DND-41 (cell line): ENCODE measurements at regions not wholly inside any gene's neighbourhood (a gene's known extent, or its start where the extent isn't known, plus 50 kb on each side); places are given as distances from the start of the nearest gene placed in this dataset.
"Not testable (repeated sequence)": the region's sequence is repeated elsewhere in the genome, so short reads cannot be mapped to it uniquely, and the experiment has no call there.

Experiments
- ATAC-seq: fragments of 200-7000 bp; cut with Tn5 transposase; 3 replicates; pipeline ENCODE4 v1.9.1; 2021; ENCODE audit warnings: low read depth; ENCODE audit not compliant: insufficient read depth
- DNase-seq: peaks from one replicate; pipeline ENCODE4 v3.0.0-alpha.2; 2020
- H2AFZ ChIP-seq: 2 replicates; pipeline ENCODE4 v1.6.0; 2012; ENCODE audit warnings: low read depth, low read length
- H3K27ac ChIP-seq: 2 replicates; pipeline ENCODE4 v1.5.1; 2012; ENCODE audit warnings: low read length, inconsistent platforms
- H3K27me3 ChIP-seq: fragments of 200-600 bp; sonication (generic); 2 replicates; pipeline ENCODE4 v1.6.0; 2012; ENCODE audit warnings: low read length, mild to moderate bottlenecking, inconsistent platforms; ENCODE audit not compliant: insufficient read depth, poor library complexity
- H3K36me3 ChIP-seq: 2 replicates; pipeline ENCODE4 v1.5.1; 2012; ENCODE audit warnings: low read length, inconsistent platforms; ENCODE audit not compliant: insufficient read depth
- H3K4me1 ChIP-seq: 2 replicates; pipeline ENCODE4 v1.5.1; 2012; ENCODE audit warnings: mild to moderate bottlenecking, low read length; ENCODE audit not compliant: insufficient read depth
- H3K4me2 ChIP-seq: 2 replicates; pipeline ENCODE4 v1.6.0; 2012; ENCODE audit warnings: mild to moderate bottlenecking, moderate library complexity, low read length, inconsistent platforms; ENCODE audit not compliant: insufficient read depth
- H3K4me3 ChIP-seq, 2 experiments: fragments of 200-600 bp in 1 of 2; shearing (Covaris generic) in 1 of 2; 2 replicates each; pipeline ENCODE4 v1.5.1; 2012 to 2016; ENCODE audit warnings: inconsistent platforms in 2 of 2, low read length in 2 of 2, mild to moderate bottlenecking in 2 of 2, low read depth in 1 of 2, moderate library complexity in 1 of 2
- H3K79me2 ChIP-seq: 2 replicates; pipeline ENCODE4 v1.6.0; 2012; ENCODE audit warnings: low read length, inconsistent platforms; ENCODE audit not compliant: insufficient read depth
- H3K9ac ChIP-seq: 2 replicates; pipeline ENCODE4 v1.6.0; 2012; ENCODE audit warnings: low read depth, mild to moderate bottlenecking, inconsistent platforms, low read length, moderate library complexity
- H3K9me3 ChIP-seq: 2 replicates; pipeline ENCODE4 v1.5.1; 2012; ENCODE audit warnings: low read length, moderate library complexity, mild to moderate bottlenecking, inconsistent platforms; ENCODE audit not compliant: insufficient read depth, severe bottlenecking
- H4K20me1 ChIP-seq: 2 replicates; pipeline ENCODE4 v1.6.0; 2012; ENCODE audit warnings: low read length; ENCODE audit not compliant: insufficient read depth
- EZH2 ChIP-seq: IDR thresholded peaks from 3 replicates; pipeline ENCODE4 v1.6.1; 2012; ENCODE audit warnings: borderline replicate concordance, low read depth, mild to moderate bottlenecking, moderate library complexity, low read length, inconsistent platforms; ENCODE audit not compliant: severe bottlenecking
- TF ChIP-seq, protein P1 (sequence below): IDR thresholded peaks from 2 replicates; pipeline ENCODE4 v1.5.1; 2012; ENCODE audit warnings: borderline replicate concordance, low read length, moderate library complexity, mild to moderate bottlenecking; ENCODE audit not compliant: poor library complexity, severe bottlenecking; ENCODE audit errors: extremely low read depth

DNA sequence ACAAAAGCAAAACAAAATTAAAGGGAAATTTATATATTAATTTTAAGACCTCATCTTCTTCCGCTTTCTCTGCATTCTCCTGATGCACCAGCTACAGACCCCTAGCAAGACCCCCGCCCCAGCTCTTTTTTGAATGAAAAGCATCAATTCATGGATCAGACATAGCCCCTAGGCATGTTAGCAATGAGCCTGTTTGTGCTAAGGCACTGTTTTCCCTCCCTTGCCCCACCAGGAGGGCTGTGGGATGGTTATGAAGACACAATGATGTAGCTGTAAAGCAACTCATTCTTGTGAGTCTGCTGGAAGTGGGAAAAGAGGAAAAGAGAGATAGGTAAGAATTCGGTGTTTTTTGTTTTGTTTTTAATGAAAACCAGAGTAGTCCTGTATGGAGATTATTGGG is 88.5 kb upstream of the ZBTB18 start:
- ATAC-seq: no peak
- no peaks in the 10 kb centered on the region for H3K79me2 ChIP-seq
- no peak overlapping the region for H2AFZ ChIP-seq
- H3K9ac ChIP-seq: no peak overlapping the region
- no peak overlapping the region for H3K27ac ChIP-seq
- no peak overlapping the region for H3K4me3 ChIP-seq
- DNase-seq: no peak
- no peaks in the 10 kb centered on the region for H3K36me3 ChIP-seq
- H3K4me2 ChIP-seq: no peak overlapping the region
- TF ChIP-seq, protein P1, sequence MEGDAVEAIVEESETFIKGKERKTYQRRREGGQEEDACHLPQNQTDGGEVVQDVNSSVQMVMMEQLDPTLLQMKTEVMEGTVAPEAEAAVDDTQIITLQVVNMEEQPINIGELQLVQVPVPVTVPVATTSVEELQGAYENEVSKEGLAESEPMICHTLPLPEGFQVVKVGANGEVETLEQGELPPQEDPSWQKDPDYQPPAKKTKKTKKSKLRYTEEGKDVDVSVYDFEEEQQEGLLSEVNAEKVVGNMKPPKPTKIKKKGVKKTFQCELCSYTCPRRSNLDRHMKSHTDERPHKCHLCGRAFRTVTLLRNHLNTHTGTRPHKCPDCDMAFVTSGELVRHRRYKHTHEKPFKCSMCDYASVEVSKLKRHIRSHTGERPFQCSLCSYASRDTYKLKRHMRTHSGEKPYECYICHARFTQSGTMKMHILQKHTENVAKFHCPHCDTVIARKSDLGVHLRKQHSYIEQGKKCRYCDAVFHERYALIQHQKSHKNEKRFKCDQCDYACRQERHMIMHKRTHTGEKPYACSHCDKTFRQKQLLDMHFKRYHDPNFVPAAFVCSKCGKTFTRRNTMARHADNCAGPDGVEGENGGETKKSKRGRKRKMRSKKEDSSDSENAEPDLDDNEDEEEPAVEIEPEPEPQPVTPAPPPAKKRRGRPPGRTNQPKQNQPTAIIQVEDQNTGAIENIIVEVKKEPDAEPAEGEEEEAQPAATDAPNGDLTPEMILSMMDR: no peak
- TF ChIP-seq EZH2: no peak
- no peaks in the 10 kb centered on the region for H3K27me3 ChIP-seq
- no peaks in the 10 kb centered on the region for H4K20me1 ChIP-seq
- H3K9me3 ChIP-seq: no peaks in the 10 kb centered on the region
- H3K4me1 ChIP-seq: no peaks in the 10 kb centered on the region

GRCh38 chr1:243959998-243960397 is 91.1 kb upstream of the ZBTB18 start:
- H3K9ac ChIP-seq: no peak overlapping the region
- H3K36me3 ChIP-seq: no peaks in the 10 kb centered on the region
- no peaks in the 10 kb centered on the region for H4K20me1 ChIP-seq
- DNase-seq (no peak), ATAC-seq (no peak)
- H3K27ac ChIP-seq: no peak overlapping the region
- H3K27me3 ChIP-seq: no peaks in the 10 kb centered on the region
- H2AFZ ChIP-seq: no peak overlapping the region
- no peak overlapping the region for H3K4me3 ChIP-seq
- no peak overlapping the region for H3K4me2 ChIP-seq
- H3K79me2 ChIP-seq: no peaks in the 10 kb centered on the region
- H3K9me3 ChIP-seq: no peaks in the 10 kb centered on the region
- no peak for TF ChIP-seq EZH2
- TF ChIP-seq, protein P1: no peak
- no peaks in the 10 kb centered on the region for H3K4me1 ChIP-seq

- H3K9me3 ChIP-seq: no peaks in the 10 kb centered on the region
- H2AFZ ChIP-seq: no peak overlapping the region
- no peak overlapping the region for H3K4me2 ChIP-seq
- no peak for ATAC-seq
- H3K27ac ChIP-seq: no peak overlapping the region
- no peaks in the 10 kb centered on the region for H3K27me3 ChIP-seq
- H4K20me1 ChIP-seq: no peaks in the 10 kb centered on the region
- no peak overlapping the region for H3K4me3 ChIP-seq
- H3K4me1 ChIP-seq: no peaks in the 10 kb centered on the region
- no peak overlapping the region for H3K9ac ChIP-seq
- DNase-seq: no peak
- no peak for TF ChIP-seq EZH2
- H3K79me2 ChIP-seq: no peaks in the 10 kb centered on the region
- H3K36me3 ChIP-seq: no peaks in the 10 kb centered on the region
Observed at GRCh38 chr1:243957141-243957540, 93.9 kb upstream of the ZBTB18 start.

GRCh38 chr1:243956450-243956849 is 94.6 kb upstream of the ZBTB18 start:
- ATAC-seq (no peak), DNase-seq (no peak)
- Histone ChIP-seq H3K79me2 (no peaks in the 10 kb centered on the region), H3K27ac (no peak overlapping the region), H3K27me3 (no peaks in the 10 kb centered on the region), H3K9ac (no peak overlapping the region), H3K4me2 (no peak overlapping the region), H3K4me1 (no peaks in the 10 kb centered on the region), H4K20me1 (no peaks in the 10 kb centered on the region), H3K4me3 (no peak overlapping the region), H3K9me3 (no peaks in the 10 kb centered on the region), H3K36me3 (no peaks in the 10 kb centered on the region), H2AFZ (no peak overlapping the region)
- TF ChIP-seq, protein P1: no peak
- TF ChIP-seq EZH2: no peak

DNA sequence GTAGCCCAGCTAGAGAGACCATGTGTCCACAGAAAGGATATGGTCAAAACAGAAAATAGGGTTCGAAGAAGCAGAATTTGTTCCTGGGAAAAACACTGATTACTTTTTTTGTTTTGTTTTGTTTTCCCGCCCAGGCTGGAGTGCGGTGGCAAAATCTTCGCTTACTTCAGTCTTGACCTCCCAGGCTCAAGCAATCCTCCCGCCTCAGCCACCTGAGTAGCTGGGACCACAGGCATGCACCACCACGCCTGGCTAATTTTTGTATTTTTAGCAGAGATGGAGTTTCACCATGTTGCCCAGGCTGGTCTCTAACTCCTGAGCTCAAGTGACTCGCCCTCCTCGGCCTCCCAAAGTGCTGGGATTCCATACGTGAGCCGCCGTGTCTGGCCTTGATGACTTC is 99.9 kb upstream of the ZBTB18 start:
- H3K79me2 ChIP-seq, H3K27ac ChIP-seq, H3K4me2 ChIP-seq, H3K9ac ChIP-seq, DNase-seq, H4K20me1 ChIP-seq, H3K36me3 ChIP-seq, H3K9me3 ChIP-seq, ATAC-seq, H3K27me3 ChIP-seq, H2AFZ ChIP-seq, H3K4me1 ChIP-seq, H3K4me3 ChIP-seq: not testable (repeated sequence)
